Neutrophil (primary cell): ENCODE measurements at regions not wholly inside any gene's neighbourhood (a gene's known extent, or its start where the extent isn't known, plus 50 kb on each side); places are given as distances from the start of the nearest gene placed in this dataset.

Source experiments
- H3K27ac ChIP-seq: fragments of 200-600 bp; sonication (generic); 2 replicates; pipeline ENCODE4 v1.5.1; 2016; ENCODE audit warnings: mild to moderate bottlenecking, moderate library complexity
- H3K27me3 ChIP-seq: fragments of 200-600 bp; sonication (generic); 2 replicates; pipeline ENCODE4 v1.6.0; 2016; ENCODE audit warnings: mild to moderate bottlenecking
- H3K36me3 ChIP-seq: fragments of 200-600 bp; sonication (generic); 2 replicates; pipeline ENCODE4 v1.5.1; 2017
- H3K4me1 ChIP-seq, 2 experiments: fragments of 200-600 bp in 1 of 2; sonication (generic) in 1 of 2; 1 replicate in 1 of 2; 2 replicates in 1 of 2; pipeline versions ENCODE4 v1.5.1 to v1.6.1; 2013 to 2016; ENCODE audit warnings: low read depth in 1 of 2, low read length in 1 of 2, mild to moderate bottlenecking in 1 of 2, moderate library complexity in 1 of 2; ENCODE audit not compliant: control insufficient read depth in 1 of 2, insufficient read depth in 1 of 2
- H3K4me3 ChIP-seq, 2 experiments: fragments of 200-600 bp in 1 of 2; sonication (generic) in 1 of 2; 1 replicate in 1 of 2; 2 replicates in 1 of 2; pipeline ENCODE4 v1.5.1; 2013 to 2016; ENCODE audit warnings: low read depth in 1 of 2, low read length in 1 of 2, mild to moderate bottlenecking in 1 of 2, moderate library complexity in 1 of 2
- H3K9me3 ChIP-seq: fragments of 200-600 bp; sonication (generic); 2 replicates; pipeline ENCODE4 v1.5.1; 2016
- TF ChIP-seq, protein P1 (sequence below): fragments of 200-600 bp; sonication (generic); IDR thresholded peaks from 2 replicates; pipeline ENCODE4 v1.5.1; 2016; ENCODE audit warnings: antibody characterized with exemption

DNA sequence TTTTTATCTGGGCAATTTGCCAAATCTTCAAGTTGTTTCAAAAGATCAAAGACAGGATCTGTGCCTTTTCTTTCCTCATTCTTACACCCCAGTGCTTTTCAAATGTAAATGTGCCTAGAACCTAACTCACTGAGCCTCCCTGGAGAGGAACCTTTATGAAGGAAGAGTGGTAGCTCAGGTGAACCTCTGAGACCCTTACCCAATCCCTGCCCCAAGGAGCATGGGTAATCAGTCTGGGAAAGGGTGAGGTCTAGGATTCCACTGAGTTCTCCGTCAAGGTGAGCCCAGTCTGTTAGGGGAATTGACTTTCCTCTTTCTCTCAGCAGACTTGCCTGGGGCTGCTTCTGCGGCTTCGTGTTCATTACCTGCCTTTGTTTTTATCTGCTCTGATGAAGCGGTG is 88.1 kb upstream of the MAP4K4 start:
- TF ChIP-seq, protein P1, sequence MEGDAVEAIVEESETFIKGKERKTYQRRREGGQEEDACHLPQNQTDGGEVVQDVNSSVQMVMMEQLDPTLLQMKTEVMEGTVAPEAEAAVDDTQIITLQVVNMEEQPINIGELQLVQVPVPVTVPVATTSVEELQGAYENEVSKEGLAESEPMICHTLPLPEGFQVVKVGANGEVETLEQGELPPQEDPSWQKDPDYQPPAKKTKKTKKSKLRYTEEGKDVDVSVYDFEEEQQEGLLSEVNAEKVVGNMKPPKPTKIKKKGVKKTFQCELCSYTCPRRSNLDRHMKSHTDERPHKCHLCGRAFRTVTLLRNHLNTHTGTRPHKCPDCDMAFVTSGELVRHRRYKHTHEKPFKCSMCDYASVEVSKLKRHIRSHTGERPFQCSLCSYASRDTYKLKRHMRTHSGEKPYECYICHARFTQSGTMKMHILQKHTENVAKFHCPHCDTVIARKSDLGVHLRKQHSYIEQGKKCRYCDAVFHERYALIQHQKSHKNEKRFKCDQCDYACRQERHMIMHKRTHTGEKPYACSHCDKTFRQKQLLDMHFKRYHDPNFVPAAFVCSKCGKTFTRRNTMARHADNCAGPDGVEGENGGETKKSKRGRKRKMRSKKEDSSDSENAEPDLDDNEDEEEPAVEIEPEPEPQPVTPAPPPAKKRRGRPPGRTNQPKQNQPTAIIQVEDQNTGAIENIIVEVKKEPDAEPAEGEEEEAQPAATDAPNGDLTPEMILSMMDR = no peak
- H3K4me3 ChIP-seq = no peak overlapping the region
- no peaks in the 10 kb centered on the region for H3K4me1 ChIP-seq
- H3K27me3 ChIP-seq = no peaks in the 10 kb centered on the region
- H3K36me3 ChIP-seq = no peaks in the 10 kb centered on the region
- no peak overlapping the region for H3K27ac ChIP-seq
- no peaks in the 10 kb centered on the region for H3K9me3 ChIP-seq

DNA sequence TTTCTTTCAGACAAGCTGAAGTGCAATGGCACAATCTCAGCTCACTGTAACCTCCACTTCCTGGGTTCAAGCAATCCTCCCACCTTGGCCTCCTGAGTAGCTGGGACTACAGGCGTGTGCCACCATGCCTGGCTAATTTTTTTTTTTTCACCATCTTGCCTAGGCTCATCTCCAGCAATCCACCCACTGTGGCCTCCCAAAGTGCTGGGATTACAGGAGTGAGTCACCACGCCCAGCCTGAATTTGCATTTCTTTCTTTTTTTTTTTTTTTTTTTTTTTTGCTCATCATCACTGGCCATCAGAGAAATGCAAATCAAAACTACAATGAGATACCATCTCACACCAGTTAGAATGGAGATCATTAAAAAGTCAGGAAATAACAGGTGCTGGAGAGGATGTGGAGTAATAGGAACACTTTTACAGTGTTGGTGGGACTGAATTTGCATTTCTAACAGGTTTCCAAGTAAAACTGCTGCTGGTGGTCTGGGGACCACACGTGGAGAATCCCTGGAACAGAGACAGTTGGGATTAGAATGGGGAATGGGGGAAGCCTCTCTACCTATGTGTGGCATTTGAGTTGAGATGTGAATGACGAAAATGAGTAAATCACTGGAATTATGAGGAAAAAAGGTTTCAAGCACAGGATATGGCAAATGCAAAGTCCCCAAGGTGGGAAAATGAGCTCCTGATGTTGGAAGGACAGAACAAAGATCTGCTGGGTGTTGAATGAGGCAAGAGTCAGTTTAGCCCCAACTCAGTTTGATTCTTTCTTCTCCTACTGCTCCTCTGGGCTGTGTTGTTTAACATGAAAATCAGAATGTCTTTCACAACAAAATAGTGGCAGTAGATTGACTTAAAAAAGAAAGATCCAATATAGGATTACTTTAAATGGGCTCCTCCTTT is 88.8 kb upstream of the MAP4K4 start:
- TF ChIP-seq, protein P1 = no peak

DNA sequence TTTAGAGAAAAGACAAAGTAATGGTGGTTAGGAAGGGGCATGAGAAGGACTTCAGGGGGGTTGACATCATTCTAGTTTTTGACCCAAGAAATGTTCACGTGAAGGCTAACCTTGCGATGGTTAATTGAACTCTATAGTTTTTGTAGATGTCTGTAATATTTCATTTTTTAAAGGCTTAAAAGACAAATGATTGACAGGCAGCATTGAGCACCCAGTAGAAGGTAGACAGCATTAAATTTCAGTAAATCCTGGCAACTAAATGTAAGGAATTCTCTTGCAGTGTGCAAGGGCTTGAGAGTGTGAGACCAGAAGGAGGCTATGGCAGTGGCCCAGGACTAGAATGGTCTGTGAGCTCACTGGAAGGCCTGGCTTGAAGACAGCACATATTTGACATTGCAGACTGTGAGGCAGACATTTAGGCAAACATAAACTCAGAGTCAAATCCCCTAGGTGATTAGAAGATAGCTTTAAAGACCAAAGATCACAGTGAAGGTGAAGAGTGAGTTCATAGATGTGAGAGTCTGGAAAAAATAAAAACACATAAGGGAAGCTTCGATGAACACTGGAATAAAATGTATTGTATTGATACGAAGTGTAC is 100.1 kb upstream of the MAP4K4 start:
- H3K9me3 ChIP-seq = no peaks in the 10 kb centered on the region
- no peak overlapping the region for H3K4me3 ChIP-seq
- no peaks in the 10 kb centered on the region for H3K36me3 ChIP-seq
- TF ChIP-seq, protein P1 = no peak
- no peak overlapping the region for H3K27ac ChIP-seq
- no peaks in the 10 kb centered on the region for H3K27me3 ChIP-seq
- H3K4me1 ChIP-seq = no peaks in the 10 kb centered on the region

More for the DNA sequence above, 88.8 kb upstream of the MAP4K4 start:
- H3K4me3 ChIP-seq = no peak overlapping the region
- no peaks in the 10 kb centered on the region for H3K27me3 ChIP-seq
- no peaks in the 10 kb centered on the region for H3K36me3 ChIP-seq
- no peak overlapping the region for H3K27ac ChIP-seq
- H3K4me1 ChIP-seq = no peaks in the 10 kb centered on the region
- H3K9me3 ChIP-seq = no peaks in the 10 kb centered on the region

DNA sequence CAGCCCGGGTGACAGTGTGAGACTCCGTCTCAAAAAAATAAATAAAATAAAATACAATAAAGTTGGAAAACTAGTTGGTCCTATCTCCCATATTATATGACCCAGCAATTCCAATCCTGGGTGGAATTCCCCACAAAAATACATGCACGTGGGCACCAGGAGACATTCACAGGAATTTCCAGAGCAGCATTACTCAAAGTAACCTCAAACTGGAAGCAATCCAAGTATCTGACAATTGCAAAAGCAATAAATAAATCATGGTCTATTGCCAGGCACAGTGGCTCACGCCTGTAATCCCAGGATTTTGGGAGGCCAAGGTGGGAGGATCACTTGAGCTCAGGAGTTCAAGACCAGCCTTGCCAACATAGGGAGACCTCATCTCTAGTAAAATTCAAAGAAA is 101.2 kb upstream of the MAP4K4 start:
- Histone ChIP-seq H3K9me3 (no peaks in the 10 kb centered on the region), H3K27ac (no peak overlapping the region), H3K4me3 (no peak overlapping the region), H3K36me3 (no peaks in the 10 kb centered on the region), H3K4me1 (no peaks in the 10 kb centered on the region), H3K27me3 (no peaks in the 10 kb centered on the region)
- TF ChIP-seq, protein P1 = no peak

DNA sequence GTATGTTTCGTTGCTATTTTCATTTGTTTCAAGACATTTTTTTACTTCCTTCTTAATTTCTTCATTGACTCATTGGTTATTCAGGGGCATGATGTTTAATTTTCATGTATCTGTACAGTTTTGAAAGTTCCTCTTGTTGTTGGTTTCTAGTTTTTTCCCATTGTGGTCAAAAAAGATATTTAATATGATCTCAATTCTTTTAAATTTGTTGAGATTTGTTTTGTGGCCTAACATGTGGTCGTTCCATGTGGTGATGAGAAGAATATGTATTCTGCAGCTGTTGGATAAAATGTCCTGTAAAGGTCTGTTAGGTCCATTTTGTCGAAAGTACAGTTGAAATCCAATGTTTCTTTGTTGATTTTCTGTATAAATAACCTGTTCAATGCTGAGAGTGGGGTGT is 110.3 kb upstream of the MAP4K4 start:
- Histone ChIP-seq H3K27me3 (no peaks in the 10 kb centered on the region), H3K4me3 (no peak overlapping the region), H3K36me3 (no peaks in the 10 kb centered on the region), H3K9me3 (no peaks in the 10 kb centered on the region), H3K4me1 (no peaks in the 10 kb centered on the region), H3K27ac (no peak overlapping the region)
- TF ChIP-seq, protein P1 = no peak
